Fibroblast of upper back skin (primary cell): ENCODE measurements at regions not wholly inside any gene's neighbourhood (a gene's known extent, or its start where the extent isn't known, plus 50 kb on each side); places are given as distances from the start of the nearest gene placed in this dataset.

Experiments
- DNase-seq: peaks from one replicate; pipeline ENCODE4 v3.0.0-alpha.2; 2013

DNA sequence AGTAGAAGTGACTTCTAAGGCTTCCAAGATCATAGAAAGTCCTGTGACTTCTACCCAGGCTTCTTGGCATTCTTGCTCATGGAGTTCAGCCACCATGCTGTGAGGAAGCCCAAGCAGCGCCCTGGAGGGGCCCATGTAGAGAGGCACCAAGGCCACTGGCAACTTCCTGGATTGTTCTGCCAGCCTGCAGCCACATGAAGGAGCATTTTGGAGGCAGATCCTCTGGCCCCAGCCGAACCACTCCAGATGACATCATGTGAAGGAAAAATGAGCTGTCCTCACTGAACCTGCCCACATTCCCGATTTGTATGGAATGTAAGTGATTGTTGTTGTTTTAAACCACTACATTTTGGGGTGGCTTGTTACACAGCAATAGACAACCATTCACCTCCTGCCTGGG, 51.5 kb upstream of the MNX1 start:
- no peak for DNase-seq

DNA sequence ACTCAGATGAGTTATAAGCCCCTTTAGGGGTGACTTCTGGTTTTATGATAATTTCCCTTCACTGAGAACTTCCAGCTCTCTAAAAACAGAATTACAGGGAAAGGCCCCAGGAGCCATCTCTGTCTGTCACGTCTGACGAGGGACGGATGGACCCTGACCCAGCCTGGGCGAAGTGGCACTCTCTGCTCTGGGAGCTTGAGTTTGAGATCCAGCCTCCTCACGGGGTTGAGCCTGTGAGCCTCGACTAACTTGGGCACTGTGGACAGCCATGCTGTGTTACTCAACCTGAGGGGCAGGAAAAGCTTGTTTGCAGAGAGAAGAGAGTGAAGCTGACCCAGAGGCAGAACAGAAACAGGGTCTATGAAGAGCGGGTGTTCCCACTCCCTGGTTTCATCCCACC, 54.6 kb upstream of the MNX1 start:
- DNase-seq = no peak

- DNase-seq = no peak
Observed at GRCh38 chr7:157072361-157072760, 61.9 kb upstream of the MNX1 start.

- no peak for DNase-seq
Observed at GRCh38 chr7:157073335-157073734, 62.9 kb upstream of the MNX1 start.

GRCh38 chr7:157073949-157074624, 63.6 kb upstream of the MNX1 start:
- DNase-seq = no peak

DNA sequence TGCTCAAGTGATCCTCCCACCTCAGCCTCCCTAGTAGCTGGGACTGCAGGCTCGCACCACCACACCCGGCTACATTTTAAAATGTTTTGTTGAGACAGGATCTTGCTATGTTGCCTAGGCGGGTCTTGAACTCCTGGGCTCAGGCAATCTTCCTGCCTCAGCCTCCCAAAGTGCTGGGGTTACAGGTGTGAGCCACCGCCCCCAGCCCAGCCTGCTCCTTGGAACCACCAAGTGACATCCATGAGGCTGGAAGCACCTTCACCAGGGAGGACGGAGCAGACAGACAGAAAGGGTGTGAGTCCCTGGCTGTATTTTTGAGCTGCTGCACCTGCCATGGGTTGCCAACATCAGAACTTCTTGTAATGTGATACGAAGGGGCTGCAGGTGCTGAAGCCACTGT, 62.3 kb upstream of the UBE3C start:
- no peak for DNase-seq

DNA sequence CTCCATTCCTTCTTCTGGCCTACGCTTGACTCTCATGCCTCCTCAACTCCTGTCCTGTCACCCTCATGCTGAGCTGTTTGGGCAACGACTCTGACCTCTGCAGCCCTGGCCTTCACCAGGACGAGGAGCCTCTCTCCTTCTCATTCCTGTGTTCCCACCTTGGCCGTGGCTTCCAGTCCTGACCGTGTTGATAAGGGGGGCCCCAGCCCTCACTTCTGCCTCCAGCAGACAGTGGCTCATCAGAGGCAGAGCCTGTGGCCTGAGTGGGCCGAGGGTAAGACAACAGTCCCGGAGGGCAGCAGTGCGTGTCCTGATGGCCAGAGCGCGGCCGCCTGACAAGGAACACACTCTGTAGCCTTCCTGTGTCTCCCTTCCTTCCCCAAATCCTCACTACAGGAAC, 61.7 kb upstream of the UBE3C start:
- DNase-seq = no peak

DNA sequence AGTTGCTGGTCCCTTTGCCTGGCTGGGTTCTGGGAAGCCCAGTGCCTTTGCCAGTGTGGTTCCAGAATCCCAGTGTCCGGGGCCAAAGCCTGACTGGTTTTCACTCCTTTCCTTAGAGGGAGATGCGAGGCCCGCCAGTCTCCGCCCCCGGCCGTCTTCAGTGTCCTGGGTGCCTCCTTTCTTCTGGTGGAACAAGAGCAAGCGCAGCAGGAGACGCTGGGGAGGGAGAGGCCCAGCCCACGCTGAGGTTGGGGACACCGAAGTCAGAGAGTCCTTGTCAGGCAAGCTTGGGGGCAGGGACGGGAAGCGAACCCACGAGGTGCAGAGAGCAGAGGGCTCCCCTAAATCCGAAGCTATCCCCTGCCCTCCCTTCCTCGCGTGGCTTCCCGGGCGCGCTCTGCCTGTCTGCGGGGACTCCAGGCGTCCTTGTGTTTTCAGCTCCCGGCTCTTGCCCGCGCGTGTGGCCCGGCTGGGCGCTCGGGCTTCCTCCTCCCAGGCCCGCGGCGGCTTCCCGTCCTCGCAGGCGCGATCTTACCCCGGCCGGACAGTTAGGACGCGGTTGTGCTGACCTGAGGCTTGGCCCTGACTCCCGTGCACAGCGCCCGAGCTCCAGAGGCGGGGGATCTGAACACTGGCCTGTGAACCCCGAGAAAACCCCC, 60.6 kb upstream of the UBE3C start:
- DNase-seq = peak; percentile 2

- no peak for DNase-seq
Observed at GRCh38 chr7:157079116-157079515, 59.6 kb upstream of the UBE3C start.

- peak; percentile 4 for DNase-seq
Observed at GRCh38 chr7:157080111-157080730, 58.5 kb upstream of the UBE3C start.

DNA sequence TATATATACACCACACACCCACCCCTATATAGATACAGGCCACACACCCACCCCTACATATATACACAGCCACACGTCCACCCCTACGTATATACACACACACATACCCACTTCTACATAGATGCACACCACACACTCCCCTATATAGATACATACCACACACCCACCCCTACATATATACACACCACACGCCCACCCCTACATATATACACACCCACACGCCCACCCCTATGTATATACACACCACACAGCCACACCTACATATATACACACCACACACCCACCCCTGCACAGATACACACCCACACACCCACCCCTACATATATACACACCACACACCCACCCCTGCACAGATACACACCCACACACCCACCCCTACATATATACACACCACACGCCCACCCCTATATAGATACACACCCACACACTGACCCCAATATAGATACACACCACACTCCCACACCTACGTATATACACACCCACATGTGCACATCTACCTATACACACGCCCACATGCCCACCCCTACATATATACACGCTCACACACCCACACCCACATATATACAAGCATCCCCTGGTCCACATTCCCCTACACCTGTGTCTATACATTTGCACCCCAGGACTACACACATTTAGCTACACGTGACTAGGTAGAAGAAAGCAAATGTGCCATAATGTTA, 52.1 kb upstream of the UBE3C start:
- DNase-seq = no peak

GRCh38 chr7:157087646-157088045, 51.1 kb upstream of the UBE3C start:
- no peak for DNase-seq

DNA sequence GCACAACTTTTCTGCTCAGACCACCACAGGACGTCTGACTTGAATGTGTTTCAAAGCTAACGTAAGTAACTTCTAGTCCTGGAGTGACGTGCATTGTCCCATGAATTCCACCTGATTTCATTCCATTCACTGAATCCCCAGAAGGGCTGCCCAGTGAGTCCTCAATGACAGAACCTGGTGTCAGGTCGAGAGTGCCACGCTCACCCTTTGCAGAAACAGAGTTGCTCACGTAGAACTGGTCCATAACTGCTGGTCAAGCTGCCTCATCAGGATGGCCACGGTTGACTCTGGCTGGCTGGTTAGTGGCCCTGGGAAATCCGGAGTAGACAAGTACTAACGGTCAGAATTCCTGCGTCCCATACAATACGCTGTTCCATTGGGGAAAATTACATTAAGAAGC, 50.6 kb upstream of the UBE3C start:
- no peak for DNase-seq
